Esophagus (tissue), 2 donors: ENCODE measurements at regions not wholly inside any gene's neighbourhood (a gene's known extent, or its start where the extent isn't known, plus 50 kb on each side); places are given as distances from the start of the nearest gene placed in this dataset.

Experiments
- H3K27ac ChIP-seq, 2 donors: one replicate each; pipeline ENCODE4 v1.5.1; 2013; ENCODE audit warnings: low read depth in 2 of 2, mild to moderate bottlenecking in 2 of 2, inconsistent platforms in 1 of 2, low read length in 1 of 2, moderate library complexity in 1 of 2
- H3K27me3 ChIP-seq, 2 donors: one replicate each; pipeline ENCODE4 v1.6.1; 2013; ENCODE audit warnings: low read length in 2 of 2, control low read depth in 1 of 2, mild to moderate bottlenecking in 1 of 2; ENCODE audit not compliant: insufficient read depth in 2 of 2, control insufficient read depth in 1 of 2
- H3K36me3 ChIP-seq, 2 donors: one replicate each; pipeline ENCODE4 v1.6.1; 2013; ENCODE audit warnings: low read length in 1 of 2; ENCODE audit not compliant: control insufficient read depth in 2 of 2, insufficient read depth in 2 of 2
- H3K4me1 ChIP-seq, 2 donors: one replicate each; pipeline ENCODE4 v1.6.1; 2013; ENCODE audit warnings: low read length in 1 of 2; ENCODE audit not compliant: control insufficient read depth in 2 of 2, insufficient read depth in 2 of 2
- H3K4me3 ChIP-seq, 2 donors: one replicate each; pipeline ENCODE4 v1.5.1; 2013; ENCODE audit warnings: low read length in 2 of 2, mild to moderate bottlenecking in 2 of 2, low read depth in 1 of 2, moderate library complexity in 1 of 2
- H3K9me3 ChIP-seq, 2 donors: one replicate each; pipeline ENCODE4 v1.6.1; 2013; ENCODE audit warnings: mild to moderate bottlenecking in 2 of 2, low read depth in 1 of 2, low read length in 1 of 2, moderate library complexity in 1 of 2; ENCODE audit not compliant: control insufficient read depth in 2 of 2, insufficient read depth in 1 of 2
- WGBS, 2 donors: extraction: QIAGEN DNeasy Blood & Tissue Kit; methylation state at CpG; one replicate each; pipeline ENCODE4 v1.1.7; 2013; 5-methylcytosine and 5-hydroxymethylcytosine counted together
- donor health status: healthy with polysubstance abuse.
- donor health status: Bipolar disorder and iron deficiency.

- no peak overlapping the region for H3K27ac ChIP-seq
- H3K4me3 ChIP-seq = no peak overlapping the region
- no peaks in the 10 kb centered on the region for H3K36me3 ChIP-seq
- no peaks in the 10 kb centered on the region for H3K4me1 ChIP-seq
- H3K27me3 ChIP-seq = no peaks in the 10 kb centered on the region
- WGBS, 2 donors = 73 to 82% methylated on average over 11 of the region's 11 CpGs
- no peaks in the 10 kb centered on the region for H3K9me3 ChIP-seq
Observed at GRCh38 chr1:184223216-184223615, 163.6 kb upstream of the C1orf21 start.

DNA sequence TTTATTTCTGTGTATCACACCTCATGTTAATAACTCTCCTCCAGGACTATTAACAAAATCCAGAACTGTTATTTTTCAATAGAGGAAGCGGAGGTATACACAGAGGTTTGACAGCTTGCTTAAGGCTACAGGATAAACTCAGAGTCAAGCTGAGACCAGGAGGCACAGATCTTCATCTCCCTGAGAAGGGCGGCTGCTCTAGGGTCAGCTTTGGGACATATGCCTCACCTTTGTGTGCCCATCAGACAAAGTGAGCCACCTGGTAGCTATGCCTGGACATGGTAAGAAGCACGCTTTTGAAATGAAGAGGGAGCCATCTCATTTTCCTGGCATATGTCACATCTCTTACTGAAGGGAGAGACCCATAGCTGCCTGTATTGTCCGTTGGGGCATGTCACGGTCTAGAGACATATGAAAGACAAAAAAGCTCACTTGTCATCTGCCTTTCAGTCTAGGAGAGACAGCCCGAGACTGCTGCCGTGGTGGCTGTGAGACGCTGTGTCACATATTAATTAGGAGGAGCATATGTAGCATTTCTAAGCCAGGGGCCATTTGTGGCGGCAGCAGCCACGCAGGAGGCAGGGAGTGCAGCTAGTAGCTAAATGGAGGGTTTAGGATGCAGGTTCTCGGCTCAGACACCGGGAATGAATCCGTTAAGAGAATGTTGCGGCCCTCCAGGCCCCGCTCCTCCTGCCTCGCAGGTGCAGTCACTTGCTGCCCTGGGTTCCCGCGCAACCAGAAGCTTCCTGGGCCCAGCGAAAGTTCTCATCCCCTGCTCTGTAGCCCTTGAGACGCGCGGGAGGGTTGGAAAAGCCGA lies 161.3 kb upstream of the C1orf21 start:
- H3K9me3 ChIP-seq = no peaks in the 10 kb centered on the region
- H3K36me3 ChIP-seq = no peaks in the 10 kb centered on the region
- H3K4me3 ChIP-seq = no peak overlapping the region
- H3K4me1 ChIP-seq = no peaks in the 10 kb centered on the region
- no peak overlapping the region for H3K27ac ChIP-seq
- WGBS, 2 donors = 92 to 93% methylated on average over 23 of the region's 23 CpGs
- H3K27me3 ChIP-seq = no peaks in the 10 kb centered on the region

DNA sequence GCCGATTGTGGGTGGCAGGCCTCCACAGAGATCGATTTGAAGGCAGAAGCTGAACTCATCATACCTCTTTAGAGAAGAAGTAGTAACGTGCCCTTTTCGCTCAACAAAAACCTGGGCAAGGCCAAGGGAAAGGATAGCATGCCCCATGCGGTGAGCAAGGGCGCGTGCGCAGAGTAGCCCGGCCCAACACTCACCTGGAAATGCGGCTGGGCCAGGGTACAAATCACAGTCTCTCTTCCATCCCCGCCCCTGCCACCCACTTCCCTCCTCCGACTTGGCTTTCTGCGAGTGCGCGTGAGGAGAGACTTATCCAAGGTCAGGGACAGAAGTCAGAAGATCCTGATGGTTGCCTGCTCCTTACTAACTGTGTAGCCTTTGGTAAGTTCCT lies 160.7 kb upstream of the C1orf21 start:
- no peaks in the 10 kb centered on the region for H3K36me3 ChIP-seq
- H3K9me3 ChIP-seq = no peaks in the 10 kb centered on the region
- H3K4me1 ChIP-seq = no peaks in the 10 kb centered on the region
- H3K4me3 ChIP-seq = no peak overlapping the region
- no peaks in the 10 kb centered on the region for H3K27me3 ChIP-seq
- WGBS, 2 donors = 93 to 96% methylated on average over 15 of the region's 15 CpGs
- H3K27ac ChIP-seq = no peak overlapping the region

DNA sequence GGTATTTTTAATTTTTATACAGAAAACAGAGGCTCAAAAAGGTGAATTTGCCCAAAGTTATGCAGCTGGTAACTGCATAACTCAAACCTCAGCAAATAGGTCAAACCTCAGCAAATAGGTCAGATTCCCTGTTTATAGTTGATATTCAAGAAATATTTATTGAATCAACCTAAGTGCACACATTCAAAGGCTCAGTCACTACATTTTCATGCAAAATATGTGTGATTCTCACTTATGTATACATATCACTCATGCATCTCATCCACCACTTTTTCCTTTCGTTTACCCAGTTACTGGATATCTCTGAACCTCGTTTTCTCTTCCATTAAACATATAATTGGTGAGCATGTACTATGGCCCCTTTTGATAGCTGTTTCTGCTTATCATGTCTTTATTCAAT lies 158.3 kb upstream of the C1orf21 start:
- H3K36me3 ChIP-seq = no peaks in the 10 kb centered on the region
- H3K4me3 ChIP-seq = no peak overlapping the region
- no peak overlapping the region for H3K27ac ChIP-seq
- no peaks in the 10 kb centered on the region for H3K9me3 ChIP-seq
- 74 to 77% methylated on average over 2 of the region's 2 CpGs for WGBS, 2 donors
- no peaks in the 10 kb centered on the region for H3K27me3 ChIP-seq
- no peaks in the 10 kb centered on the region for H3K4me1 ChIP-seq

- Histone ChIP-seq H3K4me3 (no peak overlapping the region), H3K36me3 (no peaks in the 10 kb centered on the region), H3K27me3 (no peaks in the 10 kb centered on the region), H3K27ac (no peak overlapping the region), H3K4me1 (no peaks in the 10 kb centered on the region), H3K9me3 (no peaks in the 10 kb centered on the region)
- 59 to 73% methylated on average over 4 of the region's 4 CpGs for WGBS, 2 donors
Observed at GRCh38 chr1:184237588-184237987, 149.2 kb upstream of the C1orf21 start.

DNA sequence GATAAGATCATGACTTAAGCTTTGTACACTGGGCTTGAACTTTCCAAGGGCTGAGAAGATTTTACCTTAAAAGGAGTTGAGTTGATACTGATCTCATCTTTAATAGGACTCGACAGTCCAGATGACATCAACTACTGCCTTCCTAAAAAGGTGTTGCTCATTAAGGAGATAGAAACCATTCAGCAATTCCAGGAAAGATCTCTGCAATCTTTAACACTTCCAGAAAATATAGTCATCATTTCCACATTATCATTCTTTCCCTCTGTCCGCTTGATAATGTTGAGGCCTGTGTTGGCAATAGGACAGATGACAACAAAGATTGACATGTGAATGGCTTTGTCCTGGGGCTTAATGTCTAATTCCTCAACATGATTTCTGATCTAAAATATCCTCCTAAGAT lies 145.4 kb upstream of the C1orf21 start:
- Histone ChIP-seq H3K4me3 (no peak overlapping the region), H3K27ac (no peak overlapping the region), H3K27me3 (no peaks in the 10 kb centered on the region), H3K36me3 (no peaks in the 10 kb centered on the region), H3K4me1 (no peaks in the 10 kb centered on the region), H3K9me3 (no peaks in the 10 kb centered on the region)
- 85 to 91% methylated on average over 2 of the region's 2 CpGs for WGBS, 2 donors

GRCh38 chr1:184242507-184242943 lies 144.3 kb upstream of the C1orf21 start:
- H3K27ac ChIP-seq = no peak overlapping the region
- no peaks in the 10 kb centered on the region for H3K4me1 ChIP-seq
- H3K9me3 ChIP-seq = no peaks in the 10 kb centered on the region
- H3K4me3 ChIP-seq = no peak overlapping the region
- no peaks in the 10 kb centered on the region for H3K36me3 ChIP-seq
- H3K27me3 ChIP-seq = no peaks in the 10 kb centered on the region
- WGBS, 2 donors = 52 to 59% methylated on average over 2 of the region's 2 CpGs

GRCh38 chr1:184244962-184245361 lies 141.9 kb upstream of the C1orf21 start:
- no peaks in the 10 kb centered on the region for H3K36me3 ChIP-seq
- peaks cover 0 to 2% of the 10 kb centered on the region in 2 donors for H3K9me3 ChIP-seq
- no peak overlapping the region for H3K4me3 ChIP-seq
- no peaks in the 10 kb centered on the region for H3K27me3 ChIP-seq
- H3K27ac ChIP-seq = no peak overlapping the region
- 70 to 82% methylated on average over 2 of the region's 2 CpGs for WGBS, 2 donors
- H3K4me1 ChIP-seq = no peaks in the 10 kb centered on the region

DNA sequence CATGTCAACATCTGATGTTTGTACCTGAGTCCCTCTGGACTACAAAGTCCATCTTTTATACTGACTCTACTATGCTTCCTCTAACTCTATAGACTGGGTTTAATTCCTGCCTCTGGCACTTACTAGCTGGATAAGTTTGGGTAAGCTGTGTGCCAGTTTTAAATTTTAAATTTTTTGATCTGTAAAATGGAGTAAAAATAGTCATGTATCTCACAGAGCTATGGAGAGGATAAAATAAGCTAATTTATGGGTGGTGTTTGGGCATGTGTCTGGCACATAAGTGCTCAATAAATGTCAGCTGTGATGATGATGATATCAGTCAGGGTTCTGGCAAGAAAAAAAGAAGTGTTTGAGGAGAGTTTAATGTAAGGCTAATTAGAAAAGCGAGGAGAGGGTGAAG lies 139.2 kb upstream of the C1orf21 start:
- no peaks in the 10 kb centered on the region for H3K36me3 ChIP-seq
- WGBS, 2 donors = 65 to 90% methylated on average over 1 of the region's 1 CpG
- no peak overlapping the region for H3K27ac ChIP-seq
- H3K9me3 ChIP-seq = peaks cover 0 to 2% of the 10 kb centered on the region in 2 donors
- H3K4me1 ChIP-seq = no peaks in the 10 kb centered on the region
- H3K27me3 ChIP-seq = no peaks in the 10 kb centered on the region
- H3K4me3 ChIP-seq = no peak overlapping the region

DNA sequence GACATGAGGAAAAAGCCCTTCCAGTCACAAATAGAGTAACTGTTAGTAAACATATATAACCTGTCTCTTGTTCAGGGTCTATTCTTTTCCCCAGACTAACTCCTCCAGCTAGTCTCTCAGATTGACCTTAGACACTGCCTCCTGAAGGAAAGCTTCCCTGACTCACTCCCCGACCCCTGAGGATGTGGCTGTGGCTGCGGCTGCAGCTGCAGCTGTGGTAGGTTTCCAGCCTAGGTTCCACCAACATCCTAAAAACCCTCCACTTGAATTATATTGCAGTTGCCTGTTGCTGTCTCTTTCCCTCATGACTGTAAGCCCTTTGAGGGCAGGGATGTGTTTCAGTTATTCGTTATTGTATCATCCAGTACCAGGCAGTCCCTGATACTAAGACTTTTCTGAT lies 132.9 kb upstream of the C1orf21 start:
- no peaks in the 10 kb centered on the region for H3K4me1 ChIP-seq
- no peaks in the 10 kb centered on the region for H3K36me3 ChIP-seq
- H3K4me3 ChIP-seq = no peak overlapping the region
- peaks cover 0 to 2% of the 10 kb centered on the region in 2 donors for H3K9me3 ChIP-seq
- 87 to 92% methylated on average over 3 of the region's 3 CpGs for WGBS, 2 donors
- H3K27ac ChIP-seq = no peak overlapping the region
- no peaks in the 10 kb centered on the region for H3K27me3 ChIP-seq
